Mesenchymal stem cell (in vitro differentiated cells and primary cell): ENCODE measurements at regions not wholly inside any gene's neighbourhood (a gene's known extent, or its start where the extent isn't known, plus 50 kb on each side); places are given as distances from the start of the nearest gene placed in this dataset.
A peak's percentile ranks its signal among the peaks of the same experiment; 100 is the strongest.

ENCODE experiments used
- DNase-seq: peaks from one replicate; pipeline ENCODE4 v3.0.0-alpha.2; 2013
- H2AFZ ChIP-seq: one replicate; pipeline ENCODE4 v1.6.1; 2013; ENCODE audit warnings: low read depth, mild to moderate bottlenecking, control low read depth, inconsistent platforms, low read length, moderate library complexity
- H2AK5ac ChIP-seq: 2 replicates; pipeline ENCODE4 v1.6.1; 2013; ENCODE audit warnings: low read length, moderate library complexity, mild to moderate bottlenecking, inconsistent platforms; ENCODE audit not compliant: severe bottlenecking
- H2BK120ac ChIP-seq: one replicate; pipeline ENCODE4 v1.6.1; 2013; ENCODE audit warnings: low read depth, mild to moderate bottlenecking, inconsistent platforms, low read length, moderate library complexity
- H2BK12ac ChIP-seq, 2 experiments: one replicate each; pipeline ENCODE4 v1.6.1; 2013; ENCODE audit warnings: inconsistent platforms in 2 of 2, low read length in 2 of 2, mild to moderate bottlenecking in 2 of 2, moderate library complexity in 2 of 2, control low read depth in 1 of 2
- H2BK15ac ChIP-seq: one replicate; pipeline ENCODE4 v1.6.1; 2013; ENCODE audit warnings: mild to moderate bottlenecking, low read depth, inconsistent platforms; ENCODE audit not compliant: poor library complexity, severe bottlenecking
- H2BK5ac ChIP-seq: 2 replicates; pipeline ENCODE4 v1.6.1; 2013; ENCODE audit warnings: low read depth, mild to moderate bottlenecking, low read length, control low read depth, inconsistent platforms; ENCODE audit not compliant: poor library complexity, severe bottlenecking
- H3K14ac ChIP-seq, 2 experiments: one replicate each; pipeline ENCODE4 v1.6.1; 2013; ENCODE audit warnings: inconsistent platforms in 2 of 2, low read length in 2 of 2, control low read depth in 1 of 2, mild to moderate bottlenecking in 1 of 2, moderate library complexity in 1 of 2
- H3K18ac ChIP-seq, 2 experiments: one replicate each; pipeline ENCODE4 v1.6.1; 2013; ENCODE audit warnings: inconsistent platforms in 2 of 2, low read length in 2 of 2, control low read depth in 1 of 2, low read depth in 1 of 2, mild to moderate bottlenecking in 1 of 2
- H3K23ac ChIP-seq, 2 experiments: one replicate each; pipeline ENCODE4 v1.6.1; 2013; ENCODE audit warnings: inconsistent platforms in 2 of 2, low read length in 2 of 2, mild to moderate bottlenecking in 2 of 2, moderate library complexity in 2 of 2, control low read depth in 1 of 2
- H3K27ac ChIP-seq: 2 replicates; pipeline ENCODE4 v1.5.1; 2013; ENCODE audit warnings: mild to moderate bottlenecking, moderate library complexity, low read length, control low read depth, inconsistent platforms; ENCODE audit not compliant: poor library complexity, severe bottlenecking
- H3K27me3 ChIP-seq, 2 experiments: 2 replicates each; pipeline versions ENCODE4 v1.6.1 to v1.7.0; 2013; ENCODE audit warnings: low read length in 2 of 2, mild to moderate bottlenecking in 2 of 2, moderate library complexity in 2 of 2, control low read depth in 1 of 2, inconsistent platforms in 1 of 2; ENCODE audit not compliant: control insufficient read depth in 1 of 2, insufficient read depth in 1 of 2
- H3K36me3 ChIP-seq, 2 experiments: 2 replicates each; pipeline versions ENCODE4 v1.6.1 to v1.7.0; 2013; ENCODE audit warnings: low read length in 2 of 2, control low read depth in 1 of 2, inconsistent platforms in 1 of 2, low read depth in 1 of 2, mild to moderate bottlenecking in 1 of 2; ENCODE audit not compliant: insufficient read depth in 2 of 2, control insufficient read depth in 1 of 2
- H3K4ac ChIP-seq, 2 experiments: one replicate each; pipeline ENCODE4 v1.6.1; 2013; ENCODE audit warnings: inconsistent platforms in 2 of 2, low read length in 2 of 2, mild to moderate bottlenecking in 2 of 2, moderate library complexity in 2 of 2, control low read depth in 1 of 2, low read depth in 1 of 2
- H3K4me1 ChIP-seq: 2 replicates; pipeline ENCODE4 v1.6.1; 2013; ENCODE audit warnings: low read depth, low read length, control low read depth; ENCODE audit not compliant: control insufficient read depth, insufficient read depth
- H3K4me2 ChIP-seq: 2 replicates; pipeline ENCODE4 v1.6.1; 2013; ENCODE audit warnings: low read length, mild to moderate bottlenecking, inconsistent platforms; ENCODE audit not compliant: poor library complexity, severe bottlenecking
- H3K4me3 ChIP-seq, 2 experiments: 2 replicates each; pipeline versions ENCODE4 v1.5.1 to v1.7.0; 2013; ENCODE audit warnings: low read length in 2 of 2, mild to moderate bottlenecking in 2 of 2, control low read depth in 1 of 2, low read depth in 1 of 2; ENCODE audit not compliant: insufficient read depth in 1 of 2
- H3K79me1 ChIP-seq: replicated peaks from 2 replicates; pipeline ENCODE4 v1.6.1; 2013; ENCODE audit warnings: mild to moderate bottlenecking, control low read depth, low read length, inconsistent platforms; ENCODE audit not compliant: poor library complexity, severe bottlenecking
- H3K9ac ChIP-seq: 2 replicates; pipeline ENCODE4 v1.7.0; 2013; ENCODE audit warnings: mild to moderate bottlenecking, low read length, moderate library complexity
- H3K9me3 ChIP-seq: 2 replicates; pipeline ENCODE4 v1.7.0; 2013; ENCODE audit warnings: mild to moderate bottlenecking, low read length; ENCODE audit not compliant: control insufficient read depth
- H4K8ac ChIP-seq: one replicate; pipeline ENCODE4 v1.6.1; 2013; ENCODE audit warnings: inconsistent platforms, mild to moderate bottlenecking, low read length, moderate library complexity
- H4K91ac ChIP-seq: one replicate; pipeline ENCODE4 v1.6.1; 2013; ENCODE audit warnings: mild to moderate bottlenecking, low read length, inconsistent platforms
- WGBS: methylation state at CpG from one replicate; pipeline ENCODE4 v1.1.7; 2013; ENCODE audit warnings: mixed read lengths; 5-methylcytosine and 5-hydroxymethylcytosine counted together

- Histone ChIP-seq H3K79me1 (no peaks in the 10 kb centered on the region), H2BK12ac (no peak overlapping the region), H2BK120ac (no peak overlapping the region), H3K4me1 (no peaks in the 10 kb centered on the region), H3K27ac (no peak overlapping the region), H3K14ac (no peak overlapping the region), H2BK5ac (no peak overlapping the region), H3K4me2 (no peak overlapping the region), H2AK5ac (no peak overlapping the region), H3K9me3 (no peaks in the 10 kb centered on the region), H2AFZ (no peak overlapping the region), H3K27me3 (no peaks in the 10 kb centered on the region), H3K36me3 (no peaks in the 10 kb centered on the region), H3K4ac (no peak overlapping the region), H4K8ac (no peak overlapping the region), H3K9ac (no peak overlapping the region), H2BK15ac (no peak overlapping the region), H3K18ac (no peak overlapping the region), H4K91ac (no peak overlapping the region), H3K23ac (no peak overlapping the region), H3K4me3 (no peak overlapping the region)
- DNase-seq = no peak
- 62% methylated on average over 1 of the region's 1 CpG for WGBS
Observed at GRCh38 chr5:40432836-40433235, 246.9 kb upstream of the PTGER4 start.

GRCh38 chr5:40431734-40432133 lies 248.0 kb upstream of the PTGER4 start:
- H3K14ac ChIP-seq = no peak overlapping the region
- no peak overlapping the region for H2AFZ ChIP-seq
- no peak overlapping the region for H3K27ac ChIP-seq
- H3K9ac ChIP-seq = no peak overlapping the region
- H3K79me1 ChIP-seq = no peaks in the 10 kb centered on the region
- H2BK120ac ChIP-seq = no peak overlapping the region
- H3K36me3 ChIP-seq = no peaks in the 10 kb centered on the region
- H2BK5ac ChIP-seq = no peak overlapping the region
- H2AK5ac ChIP-seq = no peak overlapping the region
- H3K4ac ChIP-seq = no peak overlapping the region
- no peak overlapping the region for H2BK15ac ChIP-seq
- no peak overlapping the region for H3K4me3 ChIP-seq
- no peaks in the 10 kb centered on the region for H3K9me3 ChIP-seq
- no peak overlapping the region for H3K23ac ChIP-seq
- no peaks in the 10 kb centered on the region for H3K27me3 ChIP-seq
- no peak overlapping the region for H3K18ac ChIP-seq
- no CpG with 5 or more reads among the region's 1 CpG for WGBS
- no peaks in the 10 kb centered on the region for H3K4me1 ChIP-seq
- DNase-seq = no peak
- no peak overlapping the region for H4K91ac ChIP-seq
- no peak overlapping the region for H3K4me2 ChIP-seq
- no peak overlapping the region for H4K8ac ChIP-seq
- H2BK12ac ChIP-seq = no peak overlapping the region

DNA sequence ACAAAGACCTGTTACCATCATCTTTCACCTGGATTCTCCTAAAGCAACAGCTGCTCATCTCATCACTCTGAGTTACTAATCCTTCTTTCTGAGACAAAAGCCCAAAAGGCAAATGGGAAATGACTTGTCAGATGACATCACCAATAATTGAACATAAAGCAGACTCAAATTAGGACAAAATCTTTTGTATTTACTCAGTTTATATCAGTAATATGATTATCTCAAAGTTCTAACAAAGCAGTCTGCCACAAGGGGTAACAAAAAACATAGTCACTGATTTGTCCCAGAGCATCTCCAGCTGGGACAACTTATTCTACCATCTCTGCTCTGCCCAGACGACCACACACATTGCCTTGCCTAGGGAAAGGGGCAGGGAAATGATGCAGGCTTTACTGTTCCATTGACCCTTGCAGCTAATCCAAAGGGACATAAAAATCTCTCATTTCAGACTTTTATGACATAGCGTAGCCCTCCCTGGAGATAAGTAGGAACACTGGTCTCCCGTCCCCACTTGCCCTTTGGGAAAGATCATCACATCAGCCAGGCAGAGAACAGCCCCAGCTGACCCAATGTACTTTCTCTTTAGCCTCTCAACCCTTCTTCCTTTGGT lies 249.5 kb upstream of the PTGER4 start:
- H2BK120ac ChIP-seq = no peak overlapping the region
- no peak overlapping the region for H2BK5ac ChIP-seq
- H3K23ac ChIP-seq = no peak overlapping the region
- no peak overlapping the region for H3K4me2 ChIP-seq
- no peak overlapping the region for H2AFZ ChIP-seq
- no peak overlapping the region for H3K27ac ChIP-seq
- WGBS = 61% methylated on average over 3 of the region's 3 CpGs
- no peak overlapping the region for H3K18ac ChIP-seq
- no peak overlapping the region for H3K14ac ChIP-seq
- no peaks in the 10 kb centered on the region for H3K27me3 ChIP-seq
- no peaks in the 10 kb centered on the region for H3K9me3 ChIP-seq
- no peak overlapping the region for H3K4me3 ChIP-seq
- H3K4me1 ChIP-seq = no peaks in the 10 kb centered on the region
- no peak overlapping the region for H4K8ac ChIP-seq
- H3K9ac ChIP-seq = no peak overlapping the region
- H4K91ac ChIP-seq = no peak overlapping the region
- no peaks in the 10 kb centered on the region for H3K36me3 ChIP-seq
- DNase-seq = no peak
- no peaks in the 10 kb centered on the region for H3K79me1 ChIP-seq
- no peak overlapping the region for H2BK15ac ChIP-seq
- no peak overlapping the region for H2BK12ac ChIP-seq
- no peak overlapping the region for H3K4ac ChIP-seq
- no peak overlapping the region for H2AK5ac ChIP-seq

DNA sequence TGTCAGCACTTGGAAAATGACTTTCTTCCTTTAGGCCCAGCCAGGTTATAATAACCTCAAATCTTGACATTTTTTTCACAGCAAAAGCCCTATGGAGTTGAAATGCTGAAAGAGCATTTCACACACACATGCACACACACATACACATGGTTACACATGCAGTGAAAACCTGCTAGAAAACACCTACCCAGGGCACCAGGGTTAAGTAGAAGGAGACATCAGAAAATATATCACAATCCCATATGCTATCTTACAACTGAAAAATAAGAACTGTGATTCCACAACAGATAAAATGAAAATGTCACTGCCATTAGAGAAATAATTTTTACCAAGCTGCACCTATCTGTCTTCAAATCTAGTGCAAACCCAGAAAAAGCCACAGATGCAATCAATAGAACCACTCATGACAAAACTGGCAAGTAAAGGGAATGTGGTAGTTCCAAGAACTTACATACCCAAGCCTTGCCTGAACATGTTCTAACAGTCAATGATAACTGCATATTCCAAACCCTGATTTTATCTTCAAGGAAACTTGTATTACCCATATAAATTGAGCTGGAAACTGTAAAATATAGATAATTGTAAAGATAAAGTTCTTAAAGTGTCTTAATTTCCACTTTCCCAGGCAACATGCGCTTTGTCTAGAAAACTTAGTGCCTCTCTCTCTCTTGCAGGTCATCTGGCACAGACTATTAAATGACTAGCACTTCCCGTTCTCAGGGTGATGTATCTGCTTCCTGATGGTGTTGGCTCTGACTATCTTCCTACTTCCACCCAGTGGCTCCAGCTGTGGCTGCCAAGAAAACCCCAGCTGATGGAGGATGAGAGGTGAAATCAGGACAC lies 250.2 kb upstream of the PTGER4 start:
- no peak overlapping the region for H3K14ac ChIP-seq
- H4K8ac ChIP-seq = no peak overlapping the region
- H3K79me1 ChIP-seq = no peaks in the 10 kb centered on the region
- H2AK5ac ChIP-seq = no peak overlapping the region
- H3K36me3 ChIP-seq = no peaks in the 10 kb centered on the region
- H3K4me3 ChIP-seq = no peak overlapping the region
- no peak overlapping the region for H2AFZ ChIP-seq
- no peak overlapping the region for H3K18ac ChIP-seq
- H3K4ac ChIP-seq = no peak overlapping the region
- H3K9me3 ChIP-seq = no peaks in the 10 kb centered on the region
- no peak overlapping the region for H3K9ac ChIP-seq
- DNase-seq = peak; percentile 7
- no peak overlapping the region for H3K23ac ChIP-seq
- no peaks in the 10 kb centered on the region for H3K4me1 ChIP-seq
- no peak overlapping the region for H2BK120ac ChIP-seq
- no peaks in the 10 kb centered on the region for H3K27me3 ChIP-seq
- H2BK15ac ChIP-seq = no peak overlapping the region
- no peak overlapping the region for H2BK12ac ChIP-seq
- 100% methylated on average over 1 of the region's 2 CpGs for WGBS
- no peak overlapping the region for H4K91ac ChIP-seq
- no peak overlapping the region for H2BK5ac ChIP-seq
- H3K4me2 ChIP-seq = no peak overlapping the region
- H3K27ac ChIP-seq = no peak overlapping the region
